Left ventricle myocardium inferior (tissue), 1 donor: ENCODE measurements at regions not wholly inside any gene's neighbourhood (a gene's known extent, or its start where the extent isn't known, plus 50 kb on each side); places are given as distances from the start of the nearest gene placed in this dataset.
"Not testable (repeated sequence)": the region's sequence is repeated elsewhere in the genome, so short reads cannot be mapped to it uniquely, and the experiment has no call there.

Experiments
- DNase-seq: peaks from one replicate; pipeline ENCODE4 v3.0.0-alpha.2; 2020
- H3K27ac ChIP-seq: fragments of 200-600 bp; replicated peaks from 2 replicates; pipeline ENCODE4 v1.8.0; 2021
- H3K27me3 ChIP-seq: fragments of 200-600 bp; 2 replicates; pipeline ENCODE4 v1.8.0; 2021; ENCODE audit warnings: low read depth
- H3K36me3 ChIP-seq: fragments of 200-600 bp; 2 replicates; pipeline ENCODE4 v1.8.0; 2021
- H3K4me1 ChIP-seq: fragments of 200-600 bp; 2 replicates; pipeline ENCODE4 v1.8.0; 2021
- H3K4me3 ChIP-seq: fragments of 200-600 bp; 2 replicates; pipeline ENCODE4 v1.8.0; 2021; ENCODE audit warnings: mild to moderate bottlenecking, moderate library complexity
- H3K9me3 ChIP-seq: fragments of 200-600 bp; replicated peaks from 2 replicates; pipeline ENCODE4 v1.8.0; 2021
- intact Hi-C: fragments of 100-400 bp; cut with micrococcal nuclease; formaldehyde crosslinking; loops from one replicate; pipeline ENCODE4 v1.11.0; 2022
- TF ChIP-seq, protein P1 (sequence below): fragments of 200-600 bp; IDR thresholded peaks from 2 replicates; pipeline ENCODE4 v1.8.0; 2021; ENCODE audit warnings: antibody characterized with exemption, mild to moderate bottlenecking, borderline replicate concordance
- donor health status: DM: no; HTN: yes; CAD: no; lungs with severe emphysema.

GRCh38 chr16:55019419-55020131, 88.9 kb downstream of the IRX5 start:
- Histone ChIP-seq H3K4me1 (no peaks in the 10 kb centered on the region), H3K27me3 (peaks cover 70% of the 10 kb centered on the region), H3K9me3 (peaks cover 9% of the 10 kb centered on the region), H3K4me3 (no peak overlapping the region), H3K27ac (no peak overlapping the region), H3K36me3 (no peaks in the 10 kb centered on the region)
- intact Hi-C loops: no loop called here
- DNase-seq: no peak
- TF ChIP-seq, protein P1, sequence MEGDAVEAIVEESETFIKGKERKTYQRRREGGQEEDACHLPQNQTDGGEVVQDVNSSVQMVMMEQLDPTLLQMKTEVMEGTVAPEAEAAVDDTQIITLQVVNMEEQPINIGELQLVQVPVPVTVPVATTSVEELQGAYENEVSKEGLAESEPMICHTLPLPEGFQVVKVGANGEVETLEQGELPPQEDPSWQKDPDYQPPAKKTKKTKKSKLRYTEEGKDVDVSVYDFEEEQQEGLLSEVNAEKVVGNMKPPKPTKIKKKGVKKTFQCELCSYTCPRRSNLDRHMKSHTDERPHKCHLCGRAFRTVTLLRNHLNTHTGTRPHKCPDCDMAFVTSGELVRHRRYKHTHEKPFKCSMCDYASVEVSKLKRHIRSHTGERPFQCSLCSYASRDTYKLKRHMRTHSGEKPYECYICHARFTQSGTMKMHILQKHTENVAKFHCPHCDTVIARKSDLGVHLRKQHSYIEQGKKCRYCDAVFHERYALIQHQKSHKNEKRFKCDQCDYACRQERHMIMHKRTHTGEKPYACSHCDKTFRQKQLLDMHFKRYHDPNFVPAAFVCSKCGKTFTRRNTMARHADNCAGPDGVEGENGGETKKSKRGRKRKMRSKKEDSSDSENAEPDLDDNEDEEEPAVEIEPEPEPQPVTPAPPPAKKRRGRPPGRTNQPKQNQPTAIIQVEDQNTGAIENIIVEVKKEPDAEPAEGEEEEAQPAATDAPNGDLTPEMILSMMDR: no peak

GRCh38 chr16:55021595-55022475, 91.2 kb downstream of the IRX5 start:
- DNase-seq: no peak
- H3K36me3 ChIP-seq: no peaks in the 10 kb centered on the region
- H3K4me3 ChIP-seq: no peak overlapping the region
- peaks cover 20% of the 10 kb centered on the region for H3K9me3 ChIP-seq
- no peak overlapping the region for H3K27ac ChIP-seq
- no peaks in the 10 kb centered on the region for H3K4me1 ChIP-seq
- intact Hi-C loops: no loop called here
- TF ChIP-seq, protein P1: no peak
- H3K27me3 ChIP-seq: peaks cover 59% of the 10 kb centered on the region

- H3K36me3 ChIP-seq, DNase-seq, H3K4me3 ChIP-seq, H3K27ac ChIP-seq, intact Hi-C loops, H3K4me1 ChIP-seq: not testable (repeated sequence)
- H3K9me3 ChIP-seq: peaks cover 42% of the 10 kb centered on the region
- H3K27me3 ChIP-seq: peaks cover 34% of the 10 kb centered on the region
Observed at GRCh38 chr16:55027260-55027659, 96.6 kb downstream of the IRX5 start.

GRCh38 chr16:55029509-55029908, 98.8 kb downstream of the IRX5 start:
- Histone ChIP-seq H3K4me3 (no peak overlapping the region), H3K27me3 (peaks cover 27% of the 10 kb centered on the region), H3K36me3 (no peaks in the 10 kb centered on the region), H3K9me3 (peaks cover 42% of the 10 kb centered on the region), H3K4me1 (no peaks in the 10 kb centered on the region), H3K27ac (no peak overlapping the region)
- intact Hi-C loops: no loop called here
- TF ChIP-seq, protein P1: no peak
- no peak for DNase-seq

GRCh38 chr16:55030944-55031343, 100.3 kb downstream of the IRX5 start:
- H3K36me3 ChIP-seq: no peaks in the 10 kb centered on the region
- H3K4me3 ChIP-seq: no peak overlapping the region
- H3K4me1 ChIP-seq: no peaks in the 10 kb centered on the region
- TF ChIP-seq, protein P1: no peak
- H3K27ac ChIP-seq: no peak overlapping the region
- peaks cover 26% of the 10 kb centered on the region for H3K27me3 ChIP-seq
- H3K9me3 ChIP-seq: peaks cover 40% of the 10 kb centered on the region
- DNase-seq: no peak
- intact Hi-C loops: no loop called here

- Histone ChIP-seq H3K4me3 (no peak overlapping the region), H3K27me3 (peaks cover 26% of the 10 kb centered on the region), H3K27ac (no peak overlapping the region), H3K9me3 (peaks cover 35% of the 10 kb centered on the region), H3K4me1 (no peaks in the 10 kb centered on the region), H3K36me3 (no peaks in the 10 kb centered on the region)
- intact Hi-C loops: no loop called here
- TF ChIP-seq, protein P1: no peak
- no peak for DNase-seq
Observed at GRCh38 chr16:55031481-55031880, 100.8 kb downstream of the IRX5 start.
